LNCAP (cell line): ENCODE measurements at regions not wholly inside any gene's neighbourhood (a gene's known extent, or its start where the extent isn't known, plus 50 kb on each side); places are given as distances from the start of the nearest gene placed in this dataset.
A peak's percentile ranks its signal among the peaks of the same experiment; 100 is the strongest.

Experiments used
- CTCF ChIP-seq: fragments of 450-650 bp; IDR thresholded peaks from 2 replicates; pipeline ENCODE4 v1.5.1; 2017; ENCODE audit warnings: mild to moderate bottlenecking

- TF ChIP-seq CTCF, result peak; percentile 22; the same call in 1 of the 2 replicates
Observed at GRCh38 chr5:91875196-91875779, 492.2 kb upstream of the ARRDC3 start.

GRCh38 chr5:91867799-91868198 is 484.7 kb upstream of the ARRDC3 start:
- no peak for TF ChIP-seq CTCF

- no peak for TF ChIP-seq CTCF
Observed at GRCh38 chr5:91865915-91866314, 482.8 kb upstream of the ARRDC3 start.

DNA sequence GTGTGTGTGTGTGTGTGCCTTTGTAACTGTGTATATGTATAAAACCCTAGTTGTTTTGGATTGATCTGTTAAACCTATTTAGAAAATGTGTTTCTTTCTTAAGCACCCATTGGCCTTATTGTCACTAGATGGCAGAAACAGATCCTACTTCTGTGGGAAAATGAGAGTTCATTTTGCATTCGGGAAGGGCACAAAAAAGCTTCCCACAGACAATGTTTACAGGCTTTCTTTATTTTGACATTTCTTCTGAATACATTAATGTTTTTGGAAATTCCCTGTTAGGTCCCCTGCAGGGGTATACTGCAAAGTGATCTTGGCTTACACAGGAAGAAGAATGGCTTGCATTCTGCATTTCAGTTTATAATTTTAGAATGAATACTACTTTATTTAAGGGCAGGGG is 481.8 kb upstream of the ARRDC3 start:
- peak; percentile 10; the same call in 1 of the 2 replicates for TF ChIP-seq CTCF

DNA sequence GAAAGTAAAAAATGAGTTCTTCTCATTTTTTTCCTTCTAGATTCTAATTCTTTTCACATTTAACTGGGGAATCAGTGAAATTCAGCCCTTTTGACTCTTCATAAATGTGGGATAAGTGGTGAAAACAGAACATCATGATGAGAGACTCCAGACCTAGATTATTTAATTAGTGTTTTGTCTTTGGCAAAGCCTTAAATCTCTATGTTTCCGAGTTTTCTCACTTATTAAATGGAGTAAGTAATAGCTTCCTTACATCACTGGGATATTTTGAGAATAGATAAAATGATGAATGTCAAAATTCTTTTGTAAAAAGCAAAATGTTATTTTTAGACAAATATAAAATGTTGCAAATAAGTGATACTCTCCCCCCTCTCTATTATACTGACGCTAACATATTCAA is 468.6 kb upstream of the ARRDC3 start:
- TF ChIP-seq CTCF, result no peak

- TF ChIP-seq CTCF, result no peak
Observed at GRCh38 chr5:91850031-91850430, 466.9 kb upstream of the ARRDC3 start.

- no peak for TF ChIP-seq CTCF
Observed at GRCh38 chr5:91849069-91849468, 466.0 kb upstream of the ARRDC3 start.

- no peak for TF ChIP-seq CTCF
Observed at GRCh38 chr5:91848453-91848852, 465.3 kb upstream of the ARRDC3 start.
